Vagina (tissue), 2 donors: ENCODE measurements at regions not wholly inside any gene's neighbourhood (a gene's known extent, or its start where the extent isn't known, plus 50 kb on each side); places are given as distances from the start of the nearest gene placed in this dataset.

Experiments used
- CTCF ChIP-seq, 3 experiments: fragments of 450-650 bp in 2 of 3; fragments of 200-600 bp in 1 of 3; sonication (generic) in 1 of 3; IDR thresholded peaks; one replicate each; pipeline ENCODE4 v1.5.1; 2017 to 2019; ENCODE audit warnings: antibody characterized with exemption in 3 of 3, mild to moderate bottlenecking in 2 of 3, moderate library complexity in 2 of 3
- POLR2A ChIP-seq, 2 donors: fragments of 450-650 bp; IDR thresholded peaks; one replicate each; pipeline ENCODE4 v1.6.1; 2017; ENCODE audit warnings: antibody characterized with exemption in 2 of 2, mild to moderate bottlenecking in 2 of 2, moderate library complexity in 2 of 2

- no peak for TF ChIP-seq CTCF (IDR thresholded peaks at IDR 0.05)
- no peak for TF ChIP-seq POLR2A (IDR thresholded peaks at IDR 0.05)
These were observed 54.3 kb upstream of the RGPD4 start for GRCh38 chr2:107772353-107772752.
